Lower leg skin (tissue), 4 donors: ENCODE measurements at regions not wholly inside any gene's neighbourhood (a gene's known extent, or its start where the extent isn't known, plus 50 kb on each side); places are given as distances from the start of the nearest gene placed in this dataset.

Experiments
- DNase-seq, 2 donors: peaks; one replicate each; pipeline ENCODE4 v3.0.0-alpha.2; 2019; ENCODE audit warnings: low spot score in 2 of 2
- H3K4me3 ChIP-seq: fragments of 200-600 bp; sonication (generic); 2 replicates; pipeline ENCODE4 v1.5.1; 2017; ENCODE audit warnings: mild to moderate bottlenecking, low read depth; ENCODE audit not compliant: poor library complexity, severe bottlenecking
- POLR2A ChIP-seq, 2 donors: fragments of 450-650 bp; IDR thresholded peaks; one replicate each; pipeline ENCODE4 v1.6.1; 2016 to 2017; ENCODE audit warnings: antibody characterized with exemption in 2 of 2, mild to moderate bottlenecking in 1 of 2, moderate library complexity in 1 of 2
- WGBS, 2 donors: methylation state at CpG; one replicate each; pipeline ENCODE4 v1.1.5; 2018; 5-methylcytosine and 5-hydroxymethylcytosine counted together
- intact Hi-C: fragments of 100-400 bp; cut with DNase I; formaldehyde crosslinking; loops from one replicate; pipeline ENCODE4 v1.15.0; 2023; ENCODE audit warnings: low total_unique reads
- TF ChIP-seq, protein P1 (sequence below), 3 donors: fragments of 450-650 bp; IDR thresholded peaks; one replicate each; pipeline ENCODE4 v1.5.1; 2016; ENCODE audit warnings: antibody characterized with exemption in 3 of 3, mild to moderate bottlenecking in 3 of 3, moderate library complexity in 2 of 3

DNA sequence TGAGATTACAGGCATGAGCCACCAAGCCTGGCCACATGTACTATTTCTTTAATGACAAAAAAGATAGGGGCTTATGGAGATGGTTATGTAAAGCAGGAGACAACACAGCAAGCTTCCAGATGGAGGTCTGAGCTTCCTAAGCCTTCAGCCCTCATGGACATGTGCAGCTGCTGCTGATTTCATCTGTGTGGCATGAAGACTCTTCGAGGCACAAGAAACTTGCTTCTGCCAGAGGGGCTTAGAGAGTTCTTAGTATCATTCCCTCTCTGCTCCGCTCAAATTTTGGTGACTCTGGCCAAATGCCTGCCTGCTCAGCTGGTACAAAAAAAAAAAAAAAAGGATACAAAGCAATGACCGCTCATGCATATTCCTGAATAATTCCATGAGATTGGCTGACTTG lies 552.5 kb downstream of the TYW1 start:
- no peak for DNase-seq
- 54 to 75% methylated on average over 3 of the region's 3 CpGs for WGBS, 2 donors
- TF ChIP-seq, protein P1, sequence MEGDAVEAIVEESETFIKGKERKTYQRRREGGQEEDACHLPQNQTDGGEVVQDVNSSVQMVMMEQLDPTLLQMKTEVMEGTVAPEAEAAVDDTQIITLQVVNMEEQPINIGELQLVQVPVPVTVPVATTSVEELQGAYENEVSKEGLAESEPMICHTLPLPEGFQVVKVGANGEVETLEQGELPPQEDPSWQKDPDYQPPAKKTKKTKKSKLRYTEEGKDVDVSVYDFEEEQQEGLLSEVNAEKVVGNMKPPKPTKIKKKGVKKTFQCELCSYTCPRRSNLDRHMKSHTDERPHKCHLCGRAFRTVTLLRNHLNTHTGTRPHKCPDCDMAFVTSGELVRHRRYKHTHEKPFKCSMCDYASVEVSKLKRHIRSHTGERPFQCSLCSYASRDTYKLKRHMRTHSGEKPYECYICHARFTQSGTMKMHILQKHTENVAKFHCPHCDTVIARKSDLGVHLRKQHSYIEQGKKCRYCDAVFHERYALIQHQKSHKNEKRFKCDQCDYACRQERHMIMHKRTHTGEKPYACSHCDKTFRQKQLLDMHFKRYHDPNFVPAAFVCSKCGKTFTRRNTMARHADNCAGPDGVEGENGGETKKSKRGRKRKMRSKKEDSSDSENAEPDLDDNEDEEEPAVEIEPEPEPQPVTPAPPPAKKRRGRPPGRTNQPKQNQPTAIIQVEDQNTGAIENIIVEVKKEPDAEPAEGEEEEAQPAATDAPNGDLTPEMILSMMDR (IDR thresholded peaks at IDR 0.05) = no peak
- TF ChIP-seq POLR2A (IDR thresholded peaks at IDR 0.05) = no peak
- intact Hi-C loops = no loop called here
- H3K4me3 ChIP-seq = no peak overlapping the region

DNA sequence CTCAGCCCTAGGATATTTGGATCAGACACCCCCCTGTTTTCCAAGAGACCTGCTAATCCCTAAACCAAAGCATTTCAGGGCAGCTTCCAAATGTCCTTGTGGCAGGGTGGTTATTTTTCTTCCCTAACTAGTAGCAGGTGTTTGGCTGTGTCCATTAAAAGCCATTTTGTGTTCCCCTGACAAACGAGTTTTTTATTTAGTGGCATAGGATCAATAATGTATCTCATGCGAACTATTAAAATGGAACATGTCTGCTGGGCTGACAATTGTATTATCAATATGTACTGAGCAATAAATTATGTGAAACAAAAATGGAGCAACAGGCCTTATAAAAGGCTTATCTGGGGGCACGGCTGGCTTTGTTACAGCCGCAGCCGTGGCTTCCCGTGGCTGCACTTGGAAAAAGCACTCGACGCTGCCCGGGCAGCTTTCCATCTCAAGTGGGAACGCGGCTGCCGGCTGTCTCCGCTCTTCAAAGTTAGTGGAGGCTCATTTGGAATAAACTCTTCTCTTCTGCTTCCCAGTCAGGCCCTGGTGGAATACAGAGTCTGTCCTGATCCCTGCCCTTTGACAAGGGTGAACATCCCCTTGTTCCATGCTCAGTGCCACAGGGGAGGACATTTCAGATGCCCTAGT lies 554.3 kb downstream of the TYW1 start:
- no peak for TF ChIP-seq POLR2A (IDR thresholded peaks at IDR 0.05)
- TF ChIP-seq, protein P1 (IDR thresholded peaks at IDR 0.05) = no peak
- intact Hi-C loops = no loop called here
- no peak overlapping the region for H3K4me3 ChIP-seq
- 66 to 81% methylated on average over 13 of the region's 13 CpGs for WGBS, 2 donors
- DNase-seq = no peak

DNA sequence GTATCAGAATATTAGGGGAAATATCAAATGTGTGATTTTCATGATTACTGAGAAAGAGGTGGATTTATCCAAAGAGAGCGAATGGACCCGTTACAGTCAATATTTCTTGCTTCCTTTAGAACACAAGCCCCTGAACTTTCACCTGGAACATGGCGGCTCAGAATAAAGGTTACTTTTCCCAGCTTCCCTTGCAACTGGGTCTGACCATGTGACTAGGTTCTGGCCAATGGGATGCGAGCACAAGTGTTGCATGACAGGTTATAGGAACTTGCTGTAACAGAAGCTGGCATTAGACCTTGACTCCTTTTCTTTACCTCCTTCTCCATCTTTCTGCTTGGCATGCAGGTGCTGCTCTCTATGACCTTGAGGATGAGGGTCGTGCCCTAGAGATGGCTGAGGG lies 556.1 kb downstream of the TYW1 start:
- intact Hi-C loops = no loop called here
- no peak for DNase-seq
- H3K4me3 ChIP-seq = no peak overlapping the region
- 88 to 92% methylated on average over 5 of the region's 5 CpGs for WGBS, 2 donors
- TF ChIP-seq, protein P1 (IDR thresholded peaks at IDR 0.05) = no peak
- no peak for TF ChIP-seq POLR2A (IDR thresholded peaks at IDR 0.05)

DNA sequence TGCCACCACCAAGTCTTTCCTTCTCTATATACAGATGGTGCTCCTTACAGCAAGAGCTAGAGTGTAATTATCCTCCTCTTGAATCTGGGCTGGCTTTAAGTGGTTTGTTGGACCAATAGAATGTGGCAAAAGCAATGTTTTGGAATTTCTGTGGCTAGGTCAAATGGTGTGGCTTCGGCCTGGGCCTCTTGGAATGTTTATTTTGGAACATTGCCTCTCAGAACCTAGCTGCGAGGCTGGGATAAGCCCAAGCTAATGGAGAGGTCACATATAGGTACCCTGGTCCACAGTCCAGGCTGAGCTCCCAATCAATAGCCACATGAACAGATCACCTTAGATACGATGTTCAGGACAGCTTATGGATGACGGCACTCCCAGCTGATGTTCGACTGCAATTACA lies 556.7 kb downstream of the TYW1 start:
- no peak overlapping the region for H3K4me3 ChIP-seq
- WGBS, 2 donors = 92 to 95% methylated on average over 5 of the region's 5 CpGs
- TF ChIP-seq, protein P1 (IDR thresholded peaks at IDR 0.05) = no peak
- TF ChIP-seq POLR2A (IDR thresholded peaks at IDR 0.05) = no peak
- DNase-seq = no peak
- intact Hi-C loops = no loop called here

DNA sequence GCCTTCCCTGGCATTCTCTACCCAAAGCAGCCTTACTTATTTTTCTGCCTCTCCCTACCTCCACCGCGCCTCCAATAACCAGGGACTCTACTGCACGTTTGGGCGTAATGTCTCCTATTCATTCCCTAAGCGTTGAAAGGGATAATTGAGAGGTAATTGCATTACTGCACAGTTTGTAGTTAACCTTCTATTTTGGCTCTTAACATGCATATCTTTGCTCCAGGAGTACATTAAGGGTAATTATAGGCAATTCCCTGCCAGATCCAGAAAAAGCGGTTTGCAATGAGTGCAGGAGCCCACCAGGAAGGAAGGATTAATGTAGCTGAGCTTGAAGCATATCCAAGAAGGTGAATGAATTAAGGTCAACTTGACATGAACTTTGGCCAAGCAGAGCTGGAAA lies 558.4 kb downstream of the TYW1 start:
- intact Hi-C loops = no loop called here
- 41 to 57% methylated on average over 6 of the region's 6 CpGs for WGBS, 2 donors
- TF ChIP-seq POLR2A (IDR thresholded peaks at IDR 0.05) = no peak
- TF ChIP-seq, protein P1 (IDR thresholded peaks at IDR 0.05) = no peak
- no peak overlapping the region for H3K4me3 ChIP-seq
- no peak for DNase-seq

DNA sequence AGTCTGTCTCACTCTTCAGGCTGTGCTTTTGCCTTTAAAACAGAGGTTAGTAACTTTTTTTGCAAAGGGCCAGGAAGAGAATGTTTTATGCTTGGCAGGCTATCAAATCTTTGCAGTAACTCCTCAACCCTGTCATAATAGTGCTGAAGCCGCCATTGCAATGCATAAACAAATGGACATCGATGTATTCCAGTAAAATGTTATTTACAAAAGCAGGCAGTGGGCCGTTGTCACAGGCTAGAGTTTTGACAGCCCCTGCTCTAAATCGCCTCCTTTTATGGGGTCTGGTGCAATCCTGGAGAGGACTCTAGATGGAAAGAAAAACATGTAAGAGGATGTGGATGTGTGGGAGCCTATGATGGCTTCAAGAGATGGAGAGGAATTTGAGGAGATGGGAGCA lies 568.3 kb downstream of the TYW1 start:
- no peak overlapping the region for H3K4me3 ChIP-seq
- intact Hi-C loops = no loop called here
- DNase-seq = no peak
- no peak for TF ChIP-seq POLR2A (IDR thresholded peaks at IDR 0.05)
- TF ChIP-seq, protein P1 (IDR thresholded peaks at IDR 0.05) = no peak
- 70 to 74% methylated on average over 4 of the region's 4 CpGs for WGBS, 2 donors
